Endothelial cell of umbilical vein (primary cell): ENCODE measurements at regions not wholly inside any gene's neighbourhood (a gene's known extent, or its start where the extent isn't known, plus 50 kb on each side); places are given as distances from the start of the nearest gene placed in this dataset.

ENCODE experiments used
- BruUV-seq: library from RNA; stranded (reverse); fragments of 400-500 nt; replicated peaks from 2 replicates; lab custom pipeline; 2021; lab: Mats Ljungman, UMichigan
- CTCF ChIA-PET: fragments of 300-600, 350-600 bp; sonication (Branson Sonifier 250); formaldehyde crosslinking; loops from one replicate; lab custom pipeline; 2021; ENCODE audit warnings: antibody characterized with exemption, inconsistent platforms; lab: Charles Lee
- POLR2A ChIA-PET: fragments of 300-600, 350-600 bp; sonication (Branson Sonifier 250); formaldehyde crosslinking; loops from one replicate; lab custom pipeline; 2021; ENCODE audit warnings: antibody characterized with exemption, inconsistent platforms; lab: Charles Lee
- DNase-seq: peaks from one replicate; pipeline ENCODE4 v3.0.0-alpha.2; 2011; ENCODE audit warnings: low read depth, low spot score
- FAIRE-seq: peaks from 2 replicates; lab custom pipeline; 2011; peaks lifted over from hg19 to GRCh38; lab: Jason Lieb, UNC
- H2AFZ ChIP-seq: 2 replicates; pipeline ENCODE4 v1.6.0; 2012; ENCODE audit warnings: low read depth, low read length, control low read depth, inconsistent platforms
- H3K27ac ChIP-seq: 2 replicates; pipeline ENCODE4 v1.5.1; 2011; ENCODE audit warnings: low read depth, mild to moderate bottlenecking, control low read depth, low read length, moderate library complexity; ENCODE audit not compliant: insufficient read depth
- H3K27me3 ChIP-seq, 2 experiments: 2 replicates each; pipeline versions ENCODE4 v1.6.0 to v1.6.1; 2011; ENCODE audit warnings: low read length in 2 of 2, mixed read lengths in 1 of 2; ENCODE audit not compliant: control insufficient read depth in 2 of 2, insufficient read depth in 2 of 2
- H3K36me3 ChIP-seq, 2 experiments: 2 replicates in 1 of 2; 3 replicates in 1 of 2; pipeline ENCODE4 v1.5.1; 2011; ENCODE audit warnings: low read length in 2 of 2, mild to moderate bottlenecking in 1 of 2, moderate library complexity in 1 of 2; ENCODE audit not compliant: control insufficient read depth in 2 of 2, insufficient read depth in 2 of 2; ENCODE audit errors: extremely low read depth in 1 of 2
- H3K4me1 ChIP-seq: 3 replicates; pipeline ENCODE4 v1.5.1; 2011; ENCODE audit warnings: mild to moderate bottlenecking, low read length; ENCODE audit not compliant: control insufficient read depth, insufficient read depth; ENCODE audit errors: extremely low read depth
- H3K4me2 ChIP-seq: 2 replicates; pipeline ENCODE4 v1.6.1; 2011; ENCODE audit warnings: low read length, control low read depth, mixed read lengths; ENCODE audit not compliant: insufficient read depth
- H3K4me3 ChIP-seq, 3 experiments: fragments of 200-600 bp in 1 of 3; sonication (generic), shearing (Covaris generic) in 1 of 3; replicated peaks in 1 of 3; 2 replicates each; pipeline ENCODE4 v1.5.1; 2011 to 2016; ENCODE audit warnings: control low read depth in 3 of 3, low read length in 3 of 3, mild to moderate bottlenecking in 2 of 3, inconsistent platforms in 1 of 3, low read depth in 1 of 3, moderate library complexity in 1 of 3; ENCODE audit not compliant: insufficient read depth in 1 of 3
- H3K79me2 ChIP-seq: 2 replicates; pipeline ENCODE4 v1.6.0; 2012; ENCODE audit warnings: low read length, inconsistent platforms; ENCODE audit not compliant: control insufficient read depth, insufficient read depth
- H3K9ac ChIP-seq: replicated peaks from 2 replicates; pipeline ENCODE3; 2011; ENCODE audit warnings: low read length, control low read depth; ENCODE audit not compliant: insufficient read depth; ENCODE audit errors: extremely low read depth
- H3K9me1 ChIP-seq: replicated peaks from 3 replicates; pipeline ENCODE4 v1.6.0; 2011; ENCODE audit warnings: mild to moderate bottlenecking, low read length; ENCODE audit not compliant: control insufficient read depth, insufficient read depth; ENCODE audit errors: extremely low read depth
- H3K9me3 ChIP-seq: replicated peaks from 2 replicates; pipeline ENCODE4 v1.5.1; 2012; ENCODE audit warnings: low read length, inconsistent platforms; ENCODE audit not compliant: control insufficient read depth, insufficient read depth
- H4K20me1 ChIP-seq: replicated peaks from 2 replicates; pipeline ENCODE3; 2011; ENCODE audit warnings: mild to moderate bottlenecking, low read length; ENCODE audit not compliant: control insufficient read depth, insufficient read depth; ENCODE audit errors: extremely low read depth
- EZH2 ChIP-seq: IDR thresholded peaks from 2 replicates; pipeline ENCODE4 v1.6.1; 2012; ENCODE audit warnings: borderline replicate concordance, low read depth, mild to moderate bottlenecking, moderate library complexity, low read length, inconsistent platforms; ENCODE audit not compliant: severe bottlenecking
- FOS ChIP-seq: IDR thresholded peaks from 2 replicates; pipeline ENCODE4 v1.6.1; 2011; ENCODE audit warnings: mild to moderate bottlenecking, low read length, moderate library complexity, borderline replicate concordance; ENCODE audit not compliant: insufficient read depth
- GATA2 ChIP-seq: IDR thresholded peaks from 2 replicates; pipeline ENCODE4 v1.7.0; 2011; ENCODE audit warnings: low read depth, mild to moderate bottlenecking, moderate library complexity, mixed read lengths, low read length; ENCODE audit not compliant: insufficient read length, insufficient read depth
- JUN ChIP-seq: IDR thresholded peaks from 2 replicates; pipeline ENCODE4 v1.6.1; 2011; ENCODE audit warnings: borderline replicate concordance, low read depth; ENCODE audit not compliant: insufficient read length, insufficient read depth
- MYC ChIP-seq: IDR thresholded peaks from one replicate; pipeline ENCODE4 v1.6.1; 2011; ENCODE audit warnings: mild to moderate bottlenecking, low read depth, low read length
- POLR2A ChIP-seq: IDR thresholded peaks from 2 replicates; pipeline ENCODE4 v1.6.1; 2012; ENCODE audit warnings: low read depth, mild to moderate bottlenecking, control low read depth, low read length
- POLR2AphosphoS5 ChIP-seq: IDR thresholded peaks from 2 replicates; pipeline ENCODE4 v1.6.1; 2012; ENCODE audit warnings: low read depth, mild to moderate bottlenecking, control low read depth, low read length, moderate library complexity; ENCODE audit not compliant: insufficient read depth
- dilution Hi-C: fragments of 300-500 bp; cut with MboI; formaldehyde crosslinking; loops from one replicate; pipeline ENCODE4 v1.15.0; 2019; ENCODE audit warnings: low sequenced_read_pairs; ENCODE audit not compliant: extremely low pct_ligation_motif_present
- intact Hi-C: fragments of 100-400 bp; cut with micrococcal nuclease; formaldehyde crosslinking; loops from one replicate; pipeline ENCODE4 v1.10.0; 2022
- TF ChIP-seq, protein P1 (sequence below): IDR thresholded peaks from 2 replicates; pipeline ENCODE4 v1.6.1; 2011; ENCODE audit not compliant: insufficient read depth, insufficient read length
- TF ChIP-seq, protein P2 (sequence below), 2 donors: IDR thresholded peaks; 1 replicate in 1 of 2; 2 replicates in 1 of 2; pipeline ENCODE4 v1.5.1; 2011; ENCODE audit warnings: low read length in 2 of 2, mild to moderate bottlenecking in 2 of 2, moderate library complexity in 2 of 2, control low read depth in 1 of 2, inconsistent platforms in 1 of 2, low read depth in 1 of 2; ENCODE audit not compliant: insufficient read depth in 1 of 2; ENCODE audit errors: extremely low read depth in 1 of 2

DNA sequence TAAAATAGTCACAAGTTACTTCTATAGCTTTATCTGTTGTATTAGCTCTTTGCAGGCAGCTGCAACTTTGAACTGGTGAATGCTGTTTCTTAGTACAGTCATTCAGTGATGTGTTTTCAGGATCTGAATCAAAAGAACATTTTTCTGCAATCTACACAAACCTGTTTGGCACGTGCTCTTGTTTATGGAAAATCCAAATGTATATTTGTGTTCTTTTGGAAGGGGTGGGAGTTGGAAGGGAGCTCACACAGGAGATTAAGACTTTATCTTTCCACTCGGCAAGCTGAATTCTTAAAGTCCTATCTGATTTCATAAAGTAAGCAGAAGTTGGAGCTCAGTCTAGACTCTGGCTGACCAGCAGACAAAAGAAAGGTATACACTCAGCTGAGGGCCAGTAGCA, 300.2 kb downstream of the MAP2K6 start:
- POLR2A ChIA-PET: no interaction called here
- BruUV-seq: no TSS peak
- Histone ChIP-seq H2AFZ (no peak overlapping the region), H3K27ac (no peak overlapping the region), H3K9me3 (no peaks in the 10 kb centered on the region), H3K9ac (no peak overlapping the region), H3K9me1 (no peaks in the 10 kb centered on the region), H3K4me2 (no peak overlapping the region), H3K4me1 (no peaks in the 10 kb centered on the region), H3K4me3 (no peak overlapping the region), H4K20me1 (no peaks in the 10 kb centered on the region), H3K79me2 (no peaks in the 10 kb centered on the region), H3K36me3 (no peaks in the 10 kb centered on the region), H3K27me3 (no peaks in the 10 kb centered on the region)
- CTCF ChIA-PET: interaction anchor here (1.7 kb wide), 1 partner anchor 9 kb away, joined by 6 read pairs; no protein-coding TSS in a partner anchor
- intact Hi-C loops (no loop called here), dilution Hi-C loops (no loop called here)
- no peak for DNase-seq
- FAIRE-seq: no peak
- TF ChIP-seq EZH2: no peak
- no peak for TF ChIP-seq MYC

DNA sequence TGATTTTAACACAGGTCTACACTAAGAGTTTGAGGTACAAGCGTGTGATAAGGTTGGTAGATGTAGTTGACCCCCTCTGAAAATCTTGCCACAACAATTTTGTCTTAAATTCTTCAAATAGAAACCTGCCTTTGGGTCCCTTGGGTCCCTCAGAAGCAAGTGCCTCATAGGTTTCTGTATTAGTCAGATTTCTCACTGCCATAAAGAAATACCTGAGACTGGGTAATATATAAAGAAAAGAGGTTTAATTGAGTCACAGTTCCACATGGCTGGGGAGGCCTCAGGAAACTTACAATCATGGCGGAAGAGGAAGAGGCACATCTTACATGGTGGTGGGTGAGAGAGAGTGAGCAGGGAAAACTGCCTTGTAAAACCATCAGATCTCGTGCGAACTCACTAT, 301.2 kb downstream of the MAP2K6 start:
- TF ChIP-seq, protein P1, sequence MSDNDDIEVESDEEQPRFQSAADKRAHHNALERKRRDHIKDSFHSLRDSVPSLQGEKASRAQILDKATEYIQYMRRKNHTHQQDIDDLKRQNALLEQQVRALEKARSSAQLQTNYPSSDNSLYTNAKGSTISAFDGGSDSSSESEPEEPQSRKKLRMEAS: no peak
- TF ChIP-seq POLR2A (no peak), POLR2AphosphoS5 (no peak), GATA2 (no peak), FOS (no peak), MYC (no peak), JUN (no peak), EZH2 (no peak)
- TF ChIP-seq, protein P2, sequence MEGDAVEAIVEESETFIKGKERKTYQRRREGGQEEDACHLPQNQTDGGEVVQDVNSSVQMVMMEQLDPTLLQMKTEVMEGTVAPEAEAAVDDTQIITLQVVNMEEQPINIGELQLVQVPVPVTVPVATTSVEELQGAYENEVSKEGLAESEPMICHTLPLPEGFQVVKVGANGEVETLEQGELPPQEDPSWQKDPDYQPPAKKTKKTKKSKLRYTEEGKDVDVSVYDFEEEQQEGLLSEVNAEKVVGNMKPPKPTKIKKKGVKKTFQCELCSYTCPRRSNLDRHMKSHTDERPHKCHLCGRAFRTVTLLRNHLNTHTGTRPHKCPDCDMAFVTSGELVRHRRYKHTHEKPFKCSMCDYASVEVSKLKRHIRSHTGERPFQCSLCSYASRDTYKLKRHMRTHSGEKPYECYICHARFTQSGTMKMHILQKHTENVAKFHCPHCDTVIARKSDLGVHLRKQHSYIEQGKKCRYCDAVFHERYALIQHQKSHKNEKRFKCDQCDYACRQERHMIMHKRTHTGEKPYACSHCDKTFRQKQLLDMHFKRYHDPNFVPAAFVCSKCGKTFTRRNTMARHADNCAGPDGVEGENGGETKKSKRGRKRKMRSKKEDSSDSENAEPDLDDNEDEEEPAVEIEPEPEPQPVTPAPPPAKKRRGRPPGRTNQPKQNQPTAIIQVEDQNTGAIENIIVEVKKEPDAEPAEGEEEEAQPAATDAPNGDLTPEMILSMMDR (IDR thresholded peaks at IDR 0.05; ENCODE audit: extremely low read depth in 1 of 2, insufficient read depth in 1 of 2, low read depth in 1 of 2, low read length in 2 of 2): no peak
- Histone ChIP-seq H3K4me2 (no peak overlapping the region), H3K27ac (no peak overlapping the region), H3K36me3 (no peaks in the 10 kb centered on the region), H3K9me1 (no peaks in the 10 kb centered on the region), H3K27me3 (no peaks in the 10 kb centered on the region), H4K20me1 (no peaks in the 10 kb centered on the region), H3K4me3 (no peak overlapping the region), H3K9me3 (no peaks in the 10 kb centered on the region), H3K9ac (no peak overlapping the region), H3K79me2 (no peaks in the 10 kb centered on the region), H3K4me1 (no peaks in the 10 kb centered on the region), H2AFZ (no peak overlapping the region)
- dilution Hi-C loops: no loop called here
- DNase-seq (no peak), FAIRE-seq (no peak)
- ChIA-PET CTCF (interaction anchor here (1.7 kb wide), 1 partner anchor 8 kb away, joined by 6 read pairs; no protein-coding TSS in a partner anchor), POLR2A (no interaction called here)
- intact Hi-C loops: no loop called here
- BruUV-seq: no TSS peak
